ENCODE measurements at regions not wholly inside any gene's neighbourhood (a gene's known extent, or its start where the extent isn't known, plus 50 kb on each side); places are given as distances from the start of the nearest gene placed in this dataset.

DNA sequence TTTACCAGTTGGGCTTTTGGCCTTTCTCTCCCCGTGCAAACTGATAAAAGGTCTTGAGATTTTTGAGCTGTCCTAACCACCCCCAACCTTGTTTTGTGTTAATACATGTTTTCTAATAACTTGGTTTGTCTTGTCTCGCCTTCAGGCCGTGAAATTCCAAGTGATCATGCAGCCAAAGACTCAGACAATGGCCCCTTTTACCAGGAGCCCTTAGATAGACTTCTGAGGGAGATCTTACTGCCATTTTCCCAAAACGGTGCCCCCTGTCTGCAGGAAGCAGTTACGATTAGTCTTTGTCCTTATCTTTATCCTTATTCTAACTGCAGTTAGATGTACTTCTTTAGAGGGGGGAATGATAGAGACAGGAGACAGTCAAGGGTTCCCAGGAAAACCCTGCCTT is 245.3 kb upstream of the HDX start:
- WGBS, 2 experiments (ENCODE audit: insufficient coverage in 1 of 2, insufficient read length in 1 of 2) = 93% methylated on average over 3 of the region's 5 CpGs; no CpG with 5 or more reads in 1 of the 2 experiments
- DNase-seq = no peak
- no peaks in the 10 kb centered on the region for H3K27me3 ChIP-seq (ENCODE audit: control insufficient read depth, insufficient read depth, low read length, poor library complexity, severe bottlenecking)

DNA sequence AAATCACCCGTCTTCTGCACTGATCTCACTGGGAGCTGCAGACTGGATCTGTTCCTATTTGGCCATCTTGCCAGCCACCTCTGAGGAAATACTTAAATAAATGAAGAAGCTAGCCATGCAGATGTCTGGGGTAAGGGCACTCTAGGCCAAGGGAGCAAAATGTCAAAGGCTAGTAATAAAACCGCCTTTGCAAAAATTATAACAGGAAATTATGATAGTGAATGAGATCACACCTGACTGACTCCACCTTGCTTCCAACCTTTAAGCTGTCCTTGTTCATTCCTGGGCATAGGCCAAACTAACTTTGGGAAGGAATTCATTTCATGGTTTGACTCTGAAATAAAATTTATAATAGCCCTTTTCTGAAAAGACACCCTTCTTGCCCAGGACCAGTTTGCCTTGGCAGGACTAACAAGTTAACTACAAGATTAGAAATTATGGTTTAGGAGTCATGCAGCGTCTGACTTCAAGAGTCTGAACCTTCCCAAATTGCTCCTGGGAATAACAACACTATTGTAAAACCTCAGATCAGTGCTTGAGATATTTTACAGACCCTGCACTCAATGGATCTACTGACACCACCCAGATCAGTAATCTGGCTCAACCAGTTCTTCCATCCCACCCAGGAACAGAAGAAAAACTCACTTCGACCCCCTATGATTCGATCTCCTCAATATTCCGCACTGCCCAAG is 246.9 kb upstream of the HDX start:
- TF ChIP-seq, protein P1, sequence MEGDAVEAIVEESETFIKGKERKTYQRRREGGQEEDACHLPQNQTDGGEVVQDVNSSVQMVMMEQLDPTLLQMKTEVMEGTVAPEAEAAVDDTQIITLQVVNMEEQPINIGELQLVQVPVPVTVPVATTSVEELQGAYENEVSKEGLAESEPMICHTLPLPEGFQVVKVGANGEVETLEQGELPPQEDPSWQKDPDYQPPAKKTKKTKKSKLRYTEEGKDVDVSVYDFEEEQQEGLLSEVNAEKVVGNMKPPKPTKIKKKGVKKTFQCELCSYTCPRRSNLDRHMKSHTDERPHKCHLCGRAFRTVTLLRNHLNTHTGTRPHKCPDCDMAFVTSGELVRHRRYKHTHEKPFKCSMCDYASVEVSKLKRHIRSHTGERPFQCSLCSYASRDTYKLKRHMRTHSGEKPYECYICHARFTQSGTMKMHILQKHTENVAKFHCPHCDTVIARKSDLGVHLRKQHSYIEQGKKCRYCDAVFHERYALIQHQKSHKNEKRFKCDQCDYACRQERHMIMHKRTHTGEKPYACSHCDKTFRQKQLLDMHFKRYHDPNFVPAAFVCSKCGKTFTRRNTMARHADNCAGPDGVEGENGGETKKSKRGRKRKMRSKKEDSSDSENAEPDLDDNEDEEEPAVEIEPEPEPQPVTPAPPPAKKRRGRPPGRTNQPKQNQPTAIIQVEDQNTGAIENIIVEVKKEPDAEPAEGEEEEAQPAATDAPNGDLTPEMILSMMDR (conservative IDR thresholded peaks at IDR 0.05) = no peak
- H3K9me3 ChIP-seq (ENCODE audit: control insufficient read depth, low read length) = peaks cover 16% of the 10 kb centered on the region
- H3K36me3 ChIP-seq (ENCODE audit: control insufficient read depth, insufficient read depth, low read length) = no peaks in the 10 kb centered on the region
- no peaks in the 10 kb centered on the region for H3K27me3 Mint-ChIP-seq (ENCODE audit: insufficient read depth)
- WGBS, 2 experiments (ENCODE audit: insufficient coverage in 1 of 2, insufficient read length in 1 of 2) = 82 to 94% methylated on average over 3 to 6 of the region's 6 CpGs
- peaks cover 52% of the 10 kb centered on the region for H3K9me3 Mint-ChIP-seq
- H3K4me1 Mint-ChIP-seq = peaks cover 1% of the 10 kb centered on the region
- H3K4me3 Mint-ChIP-seq = no peak overlapping the region
- DNase-seq = no peak
- H3K27me3 ChIP-seq (ENCODE audit: control insufficient read depth, insufficient read depth, low read length, poor library complexity, severe bottlenecking) = no peaks in the 10 kb centered on the region
- no peak overlapping the region for H3K4me3 ChIP-seq (ENCODE audit: low read length)
- H3K27ac Mint-ChIP-seq = no peak overlapping the region
- H3K27ac ChIP-seq (ENCODE audit: low read depth, low read length) = no peak overlapping the region
- H3K36me3 Mint-ChIP-seq (ENCODE audit: low read depth) = no peaks in the 10 kb centered on the region
- H3K4me1 ChIP-seq (ENCODE audit: control insufficient read depth, insufficient read depth, low read length) = no peaks in the 10 kb centered on the region
- no peak overlapping the region for H3K9ac ChIP-seq (ENCODE audit: extremely low read depth, low read length, poor library complexity, severe bottlenecking)

More for the DNA sequence above, 245.3 kb upstream of the HDX start:
- Histone ChIP-seq H3K4me3 (ENCODE audit: low read length) (peak overlapping the region; percentile 23), H3K9me3 (ENCODE audit: control insufficient read depth, low read length) (peaks cover 16% of the 10 kb centered on the region), H3K9ac (ENCODE audit: extremely low read depth, low read length, poor library complexity, severe bottlenecking) (no peak overlapping the region), H3K4me1 (ENCODE audit: control insufficient read depth, insufficient read depth, low read length) (no peaks in the 10 kb centered on the region), H3K36me3 (ENCODE audit: control insufficient read depth, insufficient read depth, low read length) (no peaks in the 10 kb centered on the region), H3K27ac (ENCODE audit: low read depth, low read length) (no peak overlapping the region)
- no peaks in the 10 kb centered on the region for H3K27me3 Mint-ChIP-seq (ENCODE audit: insufficient read depth)
- H3K36me3 Mint-ChIP-seq (ENCODE audit: low read depth) = no peaks in the 10 kb centered on the region
- peaks cover 40% of the 10 kb centered on the region for H3K9me3 Mint-ChIP-seq
- no peak overlapping the region for H3K4me3 Mint-ChIP-seq
- TF ChIP-seq, protein P1 (conservative IDR thresholded peaks at IDR 0.05) = no peak
- H3K27ac Mint-ChIP-seq = no peak overlapping the region
- peaks cover 1% of the 10 kb centered on the region for H3K4me1 Mint-ChIP-seq

DNA sequence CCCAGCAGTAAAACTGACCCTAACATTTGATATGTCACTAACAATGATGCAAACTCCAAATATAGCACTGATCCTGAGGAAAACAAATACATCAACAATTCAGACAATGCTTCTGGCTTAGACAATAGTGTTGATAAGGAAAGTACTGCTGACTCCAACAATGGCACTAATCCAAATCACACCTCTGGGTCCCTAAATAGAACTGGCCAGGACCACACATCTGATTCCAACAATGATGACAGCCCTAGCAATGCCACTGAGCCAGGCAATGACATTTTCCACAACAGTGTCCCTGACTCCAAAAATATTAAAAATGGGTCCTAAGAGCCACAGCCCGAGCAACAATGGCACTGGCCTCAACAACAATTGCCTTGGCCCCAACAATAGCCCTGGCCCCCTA is 243.1 kb upstream of the APOOL start:
- Histone ChIP-seq H3K27me3 (ENCODE audit: control insufficient read depth, insufficient read depth, low read length, poor library complexity, severe bottlenecking) (no peaks in the 10 kb centered on the region), H3K36me3 (ENCODE audit: control insufficient read depth, insufficient read depth, low read length) (no peaks in the 10 kb centered on the region), H3K9ac (ENCODE audit: extremely low read depth, low read length, poor library complexity, severe bottlenecking) (no peak overlapping the region), H3K27ac (ENCODE audit: low read depth, low read length) (no peak overlapping the region), H3K9me3 (ENCODE audit: control insufficient read depth, low read length) (no peaks in the 10 kb centered on the region), H3K4me1 (ENCODE audit: control insufficient read depth, insufficient read depth, low read length) (no peaks in the 10 kb centered on the region), H3K4me3 (ENCODE audit: low read length) (no peak overlapping the region)
- no peak for DNase-seq
- no peaks in the 10 kb centered on the region for H3K27me3 Mint-ChIP-seq (ENCODE audit: insufficient read depth)
- H3K27ac Mint-ChIP-seq = no peak overlapping the region
- H3K4me3 Mint-ChIP-seq = no peak overlapping the region
- WGBS, 2 experiments (ENCODE audit: insufficient coverage in 1 of 2, insufficient read length in 1 of 2) = 100% methylated on average over 1 of the region's 1 CpG; no CpG with 5 or more reads in 1 of the 2 experiments
- H3K4me1 Mint-ChIP-seq = no peaks in the 10 kb centered on the region
- TF ChIP-seq, protein P1 (conservative IDR thresholded peaks at IDR 0.05) = no peak
- no peaks in the 10 kb centered on the region for H3K36me3 Mint-ChIP-seq (ENCODE audit: low read depth)
- H3K9me3 Mint-ChIP-seq = peaks cover 69% of the 10 kb centered on the region
